ENCODE measurements at regions not wholly inside any gene's neighbourhood (a gene's known extent, or its start where the extent isn't known, plus 50 kb on each side); places are given as distances from the start of the nearest gene placed in this dataset.
A peak's percentile ranks its signal among the peaks of the same experiment; 100 is the strongest.

GRCh38 chr11:15745266-15745665, 611.1 kb downstream of the SOX6 start:
- DNase-seq: no peak

- no peak for DNase-seq
Measured at GRCh38 chr11:15747671-15748070, 608.7 kb downstream of the SOX6 start.

- DNase-seq: no peak
Measured at GRCh38 chr11:15748132-15748531, 608.2 kb downstream of the SOX6 start.

DNA sequence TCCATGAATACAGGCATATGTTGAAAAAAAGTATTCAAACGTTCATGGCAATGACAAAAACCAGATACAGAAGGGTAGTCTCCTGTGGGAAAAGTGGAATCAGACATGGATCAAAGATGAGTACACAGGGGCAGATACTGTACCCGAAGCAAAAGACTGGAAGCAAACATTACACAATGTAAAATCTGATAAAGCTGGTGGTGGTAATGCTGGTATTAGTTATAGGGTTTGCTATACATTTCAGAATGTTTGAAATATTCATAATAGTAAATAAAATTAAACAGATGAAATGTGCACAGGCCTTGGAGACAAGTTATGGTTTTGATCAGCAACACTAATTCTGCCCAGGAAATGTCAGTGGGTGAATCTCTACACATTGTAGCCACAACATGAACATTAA, 607.6 kb downstream of the SOX6 start:
- DNase-seq: no peak

DNA sequence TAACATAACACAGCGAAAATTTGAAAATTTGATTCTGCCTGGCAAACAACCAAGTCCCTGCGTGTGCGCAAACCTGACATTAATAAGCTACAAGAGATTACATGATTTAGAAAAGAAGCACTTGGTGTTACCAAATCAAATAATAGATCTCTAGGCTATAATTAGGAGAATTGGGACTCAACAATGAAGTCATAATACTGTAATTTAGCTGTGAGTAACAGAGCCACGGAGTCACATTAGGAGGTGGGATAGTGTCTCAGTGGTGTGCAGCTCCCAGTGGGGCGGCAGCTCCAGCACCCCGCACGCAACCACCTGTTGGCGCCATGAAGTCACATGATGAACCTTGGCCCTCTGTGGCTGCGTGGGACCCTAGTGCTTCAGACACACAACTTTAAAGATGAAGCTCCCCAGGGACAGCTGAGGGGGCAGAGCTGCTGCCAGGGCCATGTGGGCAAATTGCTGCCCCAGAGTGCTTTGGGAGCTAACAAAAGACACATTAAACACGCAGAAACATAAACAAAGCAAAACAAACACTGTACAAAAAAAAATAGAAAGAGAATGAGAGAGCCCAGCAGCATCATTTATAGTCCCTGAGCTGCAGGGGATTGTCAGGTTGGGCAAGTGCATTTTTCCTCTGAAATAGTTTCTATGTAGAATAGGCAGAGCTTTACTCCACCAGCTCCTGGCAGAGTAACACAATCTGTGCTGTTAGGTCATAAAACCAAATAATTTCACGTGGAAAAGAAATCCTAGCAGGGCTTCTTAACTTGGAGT, 605.6 kb downstream of the SOX6 start:
- no peak for DNase-seq

DNA sequence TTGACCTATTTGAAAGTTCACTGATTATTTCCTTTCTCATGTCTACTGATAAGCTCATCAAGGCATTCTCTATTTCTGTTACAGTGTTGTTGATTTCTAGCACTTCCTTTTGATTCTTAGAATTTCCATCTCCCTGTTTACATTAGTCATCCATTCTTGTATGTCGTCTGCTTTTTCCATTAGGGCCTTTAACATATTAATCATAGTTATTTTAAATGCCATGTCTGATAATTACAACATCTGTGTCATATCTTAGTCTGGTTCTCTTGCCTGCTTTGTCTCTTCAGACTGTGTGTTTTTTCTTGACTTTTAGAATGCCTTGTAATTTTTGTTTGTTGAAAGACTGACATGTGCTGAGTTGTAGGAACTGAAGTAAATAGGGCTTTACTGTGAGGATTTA, 602.1 kb downstream of the SOX6 start:
- DNase-seq: no peak

- no peak for DNase-seq
Measured at GRCh38 chr11:15757048-15757698, 599.2 kb downstream of the SOX6 start.

- DNase-seq: no peak
Measured at GRCh38 chr11:15758857-15759465, 597.4 kb downstream of the SOX6 start.

GRCh38 chr11:15761235-15761634, 595.1 kb downstream of the SOX6 start:
- DNase-seq: no peak

DNA sequence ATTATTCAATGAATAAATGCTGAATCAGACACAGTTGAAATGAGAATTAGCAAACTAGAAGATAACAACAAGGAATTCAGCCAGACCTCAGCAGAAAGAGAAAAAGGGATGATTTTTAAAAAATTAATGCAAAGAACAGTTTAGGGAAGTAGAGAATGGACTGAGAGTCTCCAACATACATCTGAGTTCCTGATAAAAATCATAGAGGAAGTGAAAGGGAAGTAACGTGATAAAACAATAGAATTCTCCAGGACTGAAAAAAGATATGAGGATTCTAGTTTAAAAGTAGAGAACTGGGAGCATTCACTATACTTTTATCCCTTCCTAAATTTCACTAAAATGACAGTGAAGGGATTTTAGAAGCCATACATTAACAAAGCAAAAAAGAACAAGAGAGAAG, 592.0 kb downstream of the SOX6 start:
- no peak for DNase-seq

- DNase-seq: no peak
Measured at GRCh38 chr11:15764948-15765347, 591.4 kb downstream of the SOX6 start.

DNA sequence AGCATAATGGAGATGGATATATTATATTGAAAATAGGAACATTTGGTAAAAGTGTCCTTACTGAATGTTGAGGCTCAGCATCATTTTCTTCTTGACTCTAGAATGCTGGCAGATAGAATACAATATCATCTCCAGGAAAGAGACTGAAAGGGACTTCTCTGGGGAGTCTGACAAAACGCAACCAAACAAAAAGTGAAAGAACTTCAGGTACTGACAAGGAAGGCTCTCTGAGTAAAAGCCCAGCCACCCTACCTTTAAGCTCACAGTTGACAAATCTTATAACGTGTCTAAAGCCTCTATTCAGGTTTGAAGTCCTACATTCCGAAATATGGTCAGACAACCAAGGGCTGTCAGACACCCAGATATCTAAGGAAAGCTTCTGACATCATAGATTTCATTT, 590.8 kb downstream of the SOX6 start:
- DNase-seq: no peak

GRCh38 chr11:15768321-15768720, 588.0 kb downstream of the SOX6 start:
- DNase-seq: no peak

- DNase-seq: no peak
Measured at GRCh38 chr11:15769203-15769602, 587.1 kb downstream of the SOX6 start.

DNA sequence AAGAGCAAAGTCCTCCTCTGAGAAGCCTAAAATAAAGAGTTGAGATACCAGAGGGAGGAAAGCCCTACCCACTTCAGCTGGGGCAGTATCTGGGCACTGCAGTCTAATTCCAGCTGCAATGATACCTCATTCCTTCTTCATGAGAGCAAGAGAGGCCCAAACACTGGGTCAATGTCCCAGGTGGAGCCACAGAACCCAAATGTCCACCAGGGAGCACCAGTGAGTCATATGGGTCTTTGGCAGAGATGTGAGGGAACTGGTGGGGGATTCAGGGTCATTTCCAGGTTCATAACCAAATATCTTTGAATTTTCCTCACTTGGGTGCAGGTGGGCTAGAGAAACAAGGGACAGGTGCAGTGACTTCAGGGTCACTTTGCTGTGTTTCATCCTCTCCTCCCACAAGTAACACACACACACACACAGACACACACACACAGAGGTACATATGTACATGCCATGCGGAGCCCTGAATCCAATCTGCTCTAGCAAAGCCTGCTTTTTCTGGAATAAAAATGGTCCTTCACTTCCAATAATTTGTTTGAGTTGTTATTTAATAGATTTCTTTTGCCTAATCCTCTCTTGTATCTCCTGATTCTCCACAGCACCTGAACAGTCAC, 585.4 kb downstream of the SOX6 start:
- DNase-seq: peak; percentile 43 to 51

DNA sequence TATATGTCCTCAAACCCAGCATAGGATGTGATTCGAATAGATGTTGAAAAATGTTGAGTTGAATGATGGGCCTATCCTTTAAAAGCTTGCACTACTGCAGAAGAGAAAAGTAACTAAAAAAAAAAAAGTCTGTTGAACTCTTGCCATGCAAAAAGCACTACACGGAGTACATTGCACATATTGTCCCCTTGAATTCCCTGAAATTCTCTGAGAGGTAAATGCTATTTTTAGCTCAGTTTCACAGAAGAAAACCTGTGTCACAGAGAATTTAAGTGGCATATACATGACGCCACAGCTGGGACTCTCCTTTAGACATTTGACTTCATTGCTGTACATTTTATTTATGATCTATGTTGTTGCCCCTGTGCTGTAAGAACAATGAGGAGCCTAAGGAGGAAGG, 583.8 kb downstream of the SOX6 start:
- no peak for DNase-seq

- no peak for DNase-seq
Measured at GRCh38 chr11:15772981-15773380, 583.4 kb downstream of the SOX6 start.

DNA sequence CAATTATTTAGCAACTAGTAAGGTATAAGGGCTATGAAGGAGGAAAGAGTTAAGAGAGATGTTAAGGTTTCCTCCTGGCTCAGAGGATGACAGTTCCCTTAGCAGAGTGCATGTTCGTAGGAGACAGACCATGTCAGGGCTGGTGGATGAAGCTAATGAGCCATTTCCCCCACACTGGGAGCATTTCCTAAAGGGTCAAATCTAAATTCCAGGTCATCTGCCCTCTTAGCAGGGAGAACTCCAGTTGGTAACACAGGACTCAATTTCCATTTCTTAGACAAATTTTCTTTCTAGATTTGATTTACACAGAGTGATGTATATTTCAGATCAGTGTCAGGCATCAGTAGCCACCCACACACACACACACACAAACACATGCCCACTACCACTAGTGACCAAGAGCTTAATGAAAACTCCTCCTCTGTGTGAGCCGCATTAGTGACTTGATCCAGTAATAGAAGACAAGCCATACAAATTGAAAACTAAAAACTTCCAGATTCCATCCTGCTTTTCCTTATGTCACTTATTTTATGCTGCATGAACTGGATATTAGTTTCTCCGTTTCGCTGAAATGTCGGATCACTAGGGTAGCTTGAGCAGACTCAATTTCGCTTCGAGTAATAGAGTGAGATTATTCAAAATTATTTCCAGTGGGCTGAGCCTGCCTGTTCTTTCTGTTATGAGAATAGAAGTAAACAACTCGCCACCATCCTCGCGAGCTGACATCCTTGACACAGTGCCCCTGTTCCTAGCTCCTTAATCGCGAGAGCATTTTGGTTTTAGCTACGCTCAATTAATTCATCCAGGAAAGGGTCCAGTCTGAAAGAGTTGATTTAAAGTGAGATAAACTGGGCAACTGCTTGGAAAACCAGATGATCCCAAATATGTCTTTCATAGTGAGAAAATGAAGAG, 582.6 kb downstream of the SOX6 start:
- no peak for DNase-seq

GRCh38 chr11:15774388-15774939, 581.9 kb downstream of the SOX6 start:
- no peak for DNase-seq

GRCh38 chr11:15775015-15775541, 581.3 kb downstream of the SOX6 start:
- no peak for DNase-seq

DNA sequence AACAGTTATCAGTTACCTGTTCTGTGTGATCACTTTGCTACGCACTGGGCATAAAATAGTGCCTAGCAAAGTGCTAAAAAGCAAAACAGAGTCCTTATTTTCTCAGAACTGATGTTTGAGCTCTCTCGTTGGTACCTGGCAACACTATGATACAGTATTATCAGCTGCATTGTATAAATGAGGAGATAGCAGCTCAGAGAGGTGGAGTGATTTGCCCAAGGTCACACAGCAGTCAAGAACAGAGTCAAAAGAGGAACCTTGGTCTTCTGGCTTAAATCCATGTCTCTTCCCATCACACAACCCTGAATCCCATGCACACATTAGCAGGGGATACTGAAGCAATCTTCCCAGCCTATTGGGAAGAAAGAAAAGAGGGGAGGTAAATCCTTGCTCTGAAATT, 580.5 kb downstream of the SOX6 start:
- no peak for DNase-seq

DNA sequence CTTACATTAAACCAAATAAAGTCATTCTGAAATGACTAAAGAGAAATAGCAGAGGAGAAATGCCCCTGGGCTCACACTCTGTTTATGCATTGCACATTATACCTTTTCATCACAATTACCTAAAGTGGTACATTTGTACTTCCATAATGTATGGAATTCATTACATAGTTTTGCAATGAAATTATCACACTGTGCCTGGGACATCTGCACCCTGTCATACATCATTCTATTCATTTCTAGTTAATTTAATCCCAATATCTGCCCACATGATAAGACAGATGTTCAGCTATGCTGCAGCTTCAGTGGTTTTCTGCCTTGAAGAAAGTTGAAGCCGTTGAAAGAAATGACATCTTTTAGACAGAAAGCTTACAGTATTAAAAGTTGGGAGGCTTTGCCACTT, 580.0 kb downstream of the SOX6 start:
- DNase-seq: no peak
